Ascending aorta (tissue), 2 donors: ENCODE measurements at regions not wholly inside any gene's neighbourhood (a gene's known extent, or its start where the extent isn't known, plus 50 kb on each side); places are given as distances from the start of the nearest gene placed in this dataset.

Experiments used
- DNase-seq, 2 donors: peaks; one replicate each; pipeline ENCODE4 v3.0.0-alpha.2; 2019; ENCODE audit warnings: low spot score in 2 of 2
- H3K27ac ChIP-seq, 2 donors: fragments of 200-600 bp; sonication (generic); one replicate each; pipeline ENCODE4 v1.5.1; 2016 to 2017; ENCODE audit warnings: mild to moderate bottlenecking in 1 of 2
- H3K27me3 ChIP-seq: fragments of 200-600 bp; sonication (generic); one replicate; pipeline ENCODE4 v1.5.1; 2017
- H3K36me3 ChIP-seq, 2 donors: fragments of 200-600 bp; sonication (generic); one replicate each; pipeline ENCODE4 v1.5.1; 2016
- H3K4me1 ChIP-seq, 2 donors: fragments of 200-600 bp; sonication (generic); one replicate each; pipeline ENCODE4 v1.5.1; 2016 to 2017; ENCODE audit warnings: mild to moderate bottlenecking in 1 of 2
- H3K4me3 ChIP-seq, 2 donors: fragments of 200-600 bp; sonication (generic); one replicate each; pipeline ENCODE4 v1.5.1; 2016 to 2017; ENCODE audit warnings: mild to moderate bottlenecking in 1 of 2
- H3K9me3 ChIP-seq, 2 donors: fragments of 200-600 bp; sonication (generic); one replicate each; pipeline ENCODE4 v1.5.1; 2016
- intact Hi-C: fragments of 100-400 bp; cut with DNase I; formaldehyde crosslinking; loops from one replicate; pipeline ENCODE4 v1.15.1; 2023
- TF ChIP-seq, protein P1 (sequence below), 3 experiments: fragments of 200-600 bp in 2 of 3; fragments of 450-650 bp in 1 of 3; sonication (generic) in 2 of 3; IDR thresholded peaks; one replicate each; pipeline ENCODE4 v1.5.1; 2016 to 2019; ENCODE audit warnings: antibody characterized with exemption in 3 of 3, mild to moderate bottlenecking in 1 of 3, moderate library complexity in 1 of 3

DNA sequence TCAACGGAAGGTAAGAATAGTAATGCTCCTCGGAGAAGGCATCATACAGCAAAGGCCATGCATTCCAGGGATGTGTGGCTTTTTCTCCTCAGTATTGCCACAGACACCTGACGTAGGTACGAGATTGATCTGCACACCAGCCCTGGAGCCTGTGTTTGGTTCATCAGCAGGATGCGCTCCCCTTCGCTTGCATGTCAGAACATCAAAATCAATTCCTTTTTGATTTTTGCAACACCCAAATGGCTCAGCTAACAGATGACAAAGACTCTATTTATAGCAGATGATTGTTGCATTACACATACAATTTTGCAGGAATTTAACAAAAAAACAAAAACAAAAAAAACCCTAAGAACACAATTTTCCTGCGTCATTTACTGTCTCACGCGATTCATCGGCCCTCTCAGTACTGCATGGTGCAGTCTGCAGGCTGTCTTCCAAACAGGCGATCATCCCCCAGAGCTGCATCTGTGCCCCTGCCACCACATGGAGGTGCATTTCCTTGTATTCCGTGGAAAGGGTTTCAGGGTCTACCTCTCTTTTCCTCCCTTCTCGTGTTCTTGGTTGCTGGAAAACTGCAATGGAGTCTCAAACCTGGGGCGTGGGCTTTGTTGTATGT lies 207.3 kb downstream of the TEX29 start:
- Histone ChIP-seq H3K4me1 (no peaks in the 10 kb centered on the region), H3K27me3 (no peaks in the 10 kb centered on the region), H3K9me3 (no peaks in the 10 kb centered on the region), H3K4me3 (no peak overlapping the region), H3K27ac (no peak overlapping the region), H3K36me3 (no peaks in the 10 kb centered on the region)
- TF ChIP-seq, protein P1, sequence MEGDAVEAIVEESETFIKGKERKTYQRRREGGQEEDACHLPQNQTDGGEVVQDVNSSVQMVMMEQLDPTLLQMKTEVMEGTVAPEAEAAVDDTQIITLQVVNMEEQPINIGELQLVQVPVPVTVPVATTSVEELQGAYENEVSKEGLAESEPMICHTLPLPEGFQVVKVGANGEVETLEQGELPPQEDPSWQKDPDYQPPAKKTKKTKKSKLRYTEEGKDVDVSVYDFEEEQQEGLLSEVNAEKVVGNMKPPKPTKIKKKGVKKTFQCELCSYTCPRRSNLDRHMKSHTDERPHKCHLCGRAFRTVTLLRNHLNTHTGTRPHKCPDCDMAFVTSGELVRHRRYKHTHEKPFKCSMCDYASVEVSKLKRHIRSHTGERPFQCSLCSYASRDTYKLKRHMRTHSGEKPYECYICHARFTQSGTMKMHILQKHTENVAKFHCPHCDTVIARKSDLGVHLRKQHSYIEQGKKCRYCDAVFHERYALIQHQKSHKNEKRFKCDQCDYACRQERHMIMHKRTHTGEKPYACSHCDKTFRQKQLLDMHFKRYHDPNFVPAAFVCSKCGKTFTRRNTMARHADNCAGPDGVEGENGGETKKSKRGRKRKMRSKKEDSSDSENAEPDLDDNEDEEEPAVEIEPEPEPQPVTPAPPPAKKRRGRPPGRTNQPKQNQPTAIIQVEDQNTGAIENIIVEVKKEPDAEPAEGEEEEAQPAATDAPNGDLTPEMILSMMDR (IDR thresholded peaks at IDR 0.05), result no peak
- intact Hi-C loops, result no loop called here
- DNase-seq, result no peak

DNA sequence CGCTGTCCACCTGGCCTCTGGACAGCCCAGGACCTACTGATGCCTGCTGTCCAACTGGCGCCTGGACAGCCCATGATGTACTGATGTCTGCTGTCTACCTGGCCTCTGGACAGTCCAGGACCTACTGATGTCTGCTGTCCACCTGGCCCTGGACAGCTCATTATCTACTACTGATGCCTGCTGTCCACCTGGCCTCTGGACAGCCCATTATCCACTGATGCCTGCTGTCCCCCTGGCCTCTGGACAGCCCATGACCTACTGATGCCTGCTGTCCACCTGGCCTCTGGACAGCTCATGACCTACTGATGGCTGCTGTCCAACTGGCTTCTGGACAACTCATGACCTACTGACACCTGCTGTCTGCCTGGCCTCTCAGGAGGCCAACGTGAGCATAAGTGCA lies 208.1 kb downstream of the TEX29 start:
- no peaks in the 10 kb centered on the region for H3K36me3 ChIP-seq
- TF ChIP-seq, protein P1 (IDR thresholded peaks at IDR 0.05), result no peak
- no peaks in the 10 kb centered on the region for H3K27me3 ChIP-seq
- H3K9me3 ChIP-seq, result no peaks in the 10 kb centered on the region
- H3K4me1 ChIP-seq, result no peaks in the 10 kb centered on the region
- H3K4me3 ChIP-seq, result no peak overlapping the region
- intact Hi-C loops, result no loop called here
- DNase-seq, result no peak
- no peak overlapping the region for H3K27ac ChIP-seq

DNA sequence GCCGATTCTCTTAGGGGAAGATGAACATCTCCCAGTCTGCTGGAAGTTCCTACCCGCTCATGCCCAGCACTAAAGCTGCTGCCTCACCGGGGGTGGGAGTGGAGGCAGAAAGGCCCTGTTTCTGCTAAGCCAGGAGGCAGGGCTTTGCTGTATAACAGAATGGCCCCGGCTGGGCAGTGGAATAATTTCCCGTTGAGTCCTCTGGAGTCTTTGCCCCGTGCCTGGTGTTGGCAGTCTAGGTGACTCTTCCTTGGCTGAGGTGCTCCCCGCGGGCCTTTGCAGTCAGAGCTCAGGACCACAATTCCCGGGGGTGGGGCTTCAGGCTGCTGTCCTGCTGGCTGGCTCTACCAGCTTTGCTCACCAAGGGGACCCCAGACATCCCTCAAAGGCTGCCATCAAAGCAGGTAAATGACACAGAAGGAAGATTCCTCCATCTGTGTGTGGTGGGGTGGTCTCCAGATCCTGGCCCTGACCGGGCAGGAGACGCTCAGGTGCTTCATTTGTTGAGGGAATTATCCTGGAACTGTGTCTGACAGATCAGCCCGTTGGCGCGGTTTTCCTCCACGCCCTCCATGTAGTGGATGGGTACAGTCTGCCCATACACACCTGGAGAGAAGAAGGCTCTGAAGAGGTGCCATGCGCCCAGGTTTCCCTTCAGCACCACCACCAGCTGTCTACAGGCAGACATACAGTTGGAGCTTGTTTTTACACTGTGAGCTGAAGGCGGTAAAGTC lies 209.9 kb downstream of the TEX29 start:
- Histone ChIP-seq H3K9me3 (no peaks in the 10 kb centered on the region), H3K36me3 (no peaks in the 10 kb centered on the region), H3K27ac (no peak overlapping the region), H3K4me1 (no peaks in the 10 kb centered on the region), H3K4me3 (no peak overlapping the region), H3K27me3 (no peaks in the 10 kb centered on the region)
- intact Hi-C loops, result no loop called here
- TF ChIP-seq, protein P1 (IDR thresholded peaks at IDR 0.05), result no peak
- DNase-seq, result no peak

DNA sequence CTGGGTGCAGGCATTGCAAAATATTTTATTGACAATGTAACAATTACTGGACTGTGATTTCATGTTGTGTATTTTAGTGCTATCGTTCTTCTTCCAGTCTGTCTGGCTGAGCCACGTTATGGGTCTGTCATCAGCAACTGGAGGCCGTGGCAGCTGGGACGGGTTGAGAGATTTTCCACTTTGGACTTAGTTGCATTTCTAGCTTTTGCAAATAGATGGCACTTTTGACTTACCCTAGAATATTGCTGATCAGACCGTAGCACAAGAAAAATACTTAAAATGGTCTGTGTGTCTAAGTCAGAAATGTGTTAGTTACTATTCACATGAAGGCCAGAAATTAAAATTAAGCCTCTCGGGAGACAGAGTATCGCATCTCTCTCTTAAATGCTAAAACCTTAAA lies 211.1 kb downstream of the TEX29 start:
- Histone ChIP-seq H3K9me3 (no peaks in the 10 kb centered on the region), H3K27ac (no peak overlapping the region), H3K4me3 (no peak overlapping the region), H3K36me3 (no peaks in the 10 kb centered on the region), H3K4me1 (no peaks in the 10 kb centered on the region), H3K27me3 (no peaks in the 10 kb centered on the region)
- DNase-seq, result no peak
- intact Hi-C loops, result no loop called here
- TF ChIP-seq, protein P1 (IDR thresholded peaks at IDR 0.05), result no peak

DNA sequence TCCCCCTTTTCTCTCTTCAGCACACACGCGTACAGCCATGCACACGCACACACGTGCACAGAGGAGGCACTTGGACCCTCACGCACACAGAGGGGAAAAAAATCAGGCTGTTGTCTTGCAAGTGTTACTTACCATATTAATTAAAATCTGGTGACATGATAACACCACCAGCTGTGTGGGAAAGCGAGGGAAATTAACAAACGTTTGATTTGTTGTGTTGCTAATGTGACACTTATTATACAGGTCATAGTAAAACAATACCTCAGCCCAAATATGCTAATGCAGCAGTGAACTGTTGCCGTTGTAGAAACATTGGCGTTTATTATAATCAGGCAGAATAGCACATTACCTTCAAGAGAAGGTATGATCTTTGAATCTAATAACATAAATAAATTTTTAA lies 211.7 kb downstream of the TEX29 start:
- no peaks in the 10 kb centered on the region for H3K27me3 ChIP-seq
- intact Hi-C loops, result no loop called here
- TF ChIP-seq, protein P1 (IDR thresholded peaks at IDR 0.05), result no peak
- no peak overlapping the region for H3K27ac ChIP-seq
- H3K9me3 ChIP-seq, result no peaks in the 10 kb centered on the region
- H3K36me3 ChIP-seq, result no peaks in the 10 kb centered on the region
- no peak overlapping the region for H3K4me3 ChIP-seq
- no peaks in the 10 kb centered on the region for H3K4me1 ChIP-seq
- no peak for DNase-seq
